Aorta (tissue), 5 donors: ENCODE measurements at regions not wholly inside any gene's neighbourhood (a gene's known extent, or its start where the extent isn't known, plus 50 kb on each side); places are given as distances from the start of the nearest gene placed in this dataset.

Experiments
- ATAC-seq: fragments of 200-7000 bp; cut with Tn5 transposase; one replicate; pipeline ENCODE4 v1.9.1; 2022; ENCODE audit warnings: moderate library complexity; ENCODE audit not compliant: low FRiP score
- DNase-seq, 2 donors: peaks; one replicate each; pipeline ENCODE4 v3.0.0-alpha.2; 2020
- H3K27ac ChIP-seq, 2 donors: one replicate each; pipeline ENCODE4 v1.5.1; 2013; ENCODE audit warnings: low read length in 2 of 2, mild to moderate bottlenecking in 2 of 2, moderate library complexity in 2 of 2, control low read depth in 1 of 2, inconsistent platforms in 1 of 2, low read depth in 1 of 2
- H3K27me3 ChIP-seq, 2 donors: one replicate each; pipeline ENCODE4 v1.6.1; 2013; ENCODE audit warnings: control low read depth in 1 of 2, low read length in 1 of 2, mild to moderate bottlenecking in 1 of 2, moderate library complexity in 1 of 2; ENCODE audit not compliant: insufficient read depth in 2 of 2, control insufficient read depth in 1 of 2
- H3K36me3 ChIP-seq, 2 donors: one replicate each; pipeline ENCODE4 v1.6.1; 2013; ENCODE audit warnings: control low read depth in 1 of 2, low read length in 1 of 2, mild to moderate bottlenecking in 1 of 2; ENCODE audit not compliant: insufficient read depth in 2 of 2, control insufficient read depth in 1 of 2
- H3K4me1 ChIP-seq, 2 donors: one replicate each; pipeline ENCODE4 v1.6.1; 2013; ENCODE audit warnings: low read length in 2 of 2, control low read depth in 1 of 2, mild to moderate bottlenecking in 1 of 2, moderate library complexity in 1 of 2; ENCODE audit not compliant: insufficient read depth in 2 of 2, control insufficient read depth in 1 of 2
- H3K4me3 ChIP-seq, 2 donors: one replicate each; pipeline ENCODE4 v1.5.1; 2013; ENCODE audit warnings: low read length in 2 of 2, control low read depth in 1 of 2, mild to moderate bottlenecking in 1 of 2
- H3K9me3 ChIP-seq: one replicate; pipeline ENCODE4 v1.6.1; 2013; ENCODE audit warnings: mild to moderate bottlenecking, low read length; ENCODE audit not compliant: control insufficient read depth
- WGBS, 2 donors: extraction: QIAGEN DNeasy Blood & Tissue Kit; methylation state at CpG; one replicate each; pipeline ENCODE4 v1.1.7; 2013; 5-methylcytosine and 5-hydroxymethylcytosine counted together
- intact Hi-C, 2 donors: fragments of 100-400 bp; cut with DNase I; formaldehyde crosslinking; loops; one replicate each; pipeline versions ENCODE4 v1.14.2 to v1.15.0; 2022
- donor health status: healthy with polysubstance abuse.
- donor health status: Bipolar disorder and iron deficiency.
- donor health status: DM: no; HTN: no; CAD: no.
- donor health status: DM: no; HTN: no; CAD: no.
- donor health status: DM: yes; HTN: yes; CAD: no.

- H3K27ac ChIP-seq, result no peak overlapping the region
- H3K4me3 ChIP-seq, result no peak overlapping the region
- ATAC-seq, result no peak
- no peaks in the 10 kb centered on the region for H3K4me1 ChIP-seq
- no peaks in the 10 kb centered on the region for H3K27me3 ChIP-seq
- 86 to 97% methylated on average over 9 of the region's 9 CpGs for WGBS, 2 donors
- no peaks in the 10 kb centered on the region for H3K36me3 ChIP-seq
- intact Hi-C loops, result no loop called here
- H3K9me3 ChIP-seq, result no peaks in the 10 kb centered on the region
- no peak for DNase-seq
Measured at GRCh38 chr3:194874783-194875182, 189.1 kb downstream of the FAM43A start.

GRCh38 chr3:194875581-194876402 is 190.1 kb downstream of the FAM43A start:
- intact Hi-C loops, result no loop called here
- Histone ChIP-seq H3K36me3 (no peaks in the 10 kb centered on the region), H3K4me1 (no peaks in the 10 kb centered on the region), H3K9me3 (no peaks in the 10 kb centered on the region), H3K27me3 (no peaks in the 10 kb centered on the region), H3K4me3 (no peak overlapping the region), H3K27ac (no peak overlapping the region)
- WGBS, 2 donors, result 70 to 84% methylated on average over 20 of the region's 20 CpGs
- no peak for ATAC-seq
- DNase-seq, result peak in 1 of 2 donors; percentile 41

GRCh38 chr3:194876403-194877095 is 190.9 kb downstream of the FAM43A start:
- peak in 1 of 2 donors; percentile 64 for DNase-seq
- 29 to 33% methylated on average over 12 of the region's 12 CpGs for WGBS, 2 donors
- Histone ChIP-seq H3K27me3 (no peaks in the 10 kb centered on the region), H3K4me1 (no peaks in the 10 kb centered on the region), H3K36me3 (no peaks in the 10 kb centered on the region), H3K9me3 (no peaks in the 10 kb centered on the region), H3K4me3 (no peak overlapping the region), H3K27ac (no peak overlapping the region)
- peak; percentile 35 for ATAC-seq
- intact Hi-C loops, result no loop called here

- peak; percentile 8 for ATAC-seq
- intact Hi-C loops, result no loop called here
- H3K27ac ChIP-seq, result no peak overlapping the region
- no peaks in the 10 kb centered on the region for H3K36me3 ChIP-seq
- no peak for DNase-seq
- H3K9me3 ChIP-seq, result no peaks in the 10 kb centered on the region
- H3K4me3 ChIP-seq, result no peak overlapping the region
- no peaks in the 10 kb centered on the region for H3K27me3 ChIP-seq
- 60 to 62% methylated on average over 24 of the region's 24 CpGs for WGBS, 2 donors
- no peaks in the 10 kb centered on the region for H3K4me1 ChIP-seq
Measured at GRCh38 chr3:194877291-194878119, 191.8 kb downstream of the FAM43A start.

- H3K27ac ChIP-seq, result no peak overlapping the region
- H3K4me1 ChIP-seq, result no peaks in the 10 kb centered on the region
- no peak overlapping the region for H3K4me3 ChIP-seq
- peak in 1 of 2 donors; percentile 75 for DNase-seq
- H3K36me3 ChIP-seq, result no peaks in the 10 kb centered on the region
- H3K27me3 ChIP-seq, result no peaks in the 10 kb centered on the region
- WGBS, 2 donors, result 65 to 69% methylated on average over 12 of the region's 12 CpGs
- intact Hi-C loops, result no loop called here
- peaks cover 2% of the 10 kb centered on the region for H3K9me3 ChIP-seq
- ATAC-seq, result peak; percentile 22
Measured at GRCh38 chr3:194879126-194879877, 193.6 kb downstream of the FAM43A start.

- peak; percentile 82 to 85 for DNase-seq
- ATAC-seq, result peak; percentile 70
- H3K4me3 ChIP-seq, result no peak overlapping the region
- H3K9me3 ChIP-seq, result peaks cover 6% of the 10 kb centered on the region
- no peaks in the 10 kb centered on the region for H3K4me1 ChIP-seq
- intact Hi-C loops, result no loop called here
- peak overlapping the region in 1 of 2 donors; percentile 1 for H3K27ac ChIP-seq
- H3K27me3 ChIP-seq, result no peaks in the 10 kb centered on the region
- WGBS, 2 donors, result 6 to 12% methylated on average over 12 of the region's 12 CpGs
- H3K36me3 ChIP-seq, result no peaks in the 10 kb centered on the region
Measured at GRCh38 chr3:194879991-194880939, 194.6 kb downstream of the FAM43A start.

- DNase-seq, result no peak
- no peaks in the 10 kb centered on the region for H3K27me3 ChIP-seq
- 69 to 76% methylated on average over 12 of the region's 12 CpGs for WGBS, 2 donors
- H3K4me3 ChIP-seq, result no peak overlapping the region
- intact Hi-C loops, result no loop called here
- no peaks in the 10 kb centered on the region for H3K4me1 ChIP-seq
- H3K9me3 ChIP-seq, result peaks cover 6% of the 10 kb centered on the region
- H3K27ac ChIP-seq, result no peak overlapping the region
- H3K36me3 ChIP-seq, result no peaks in the 10 kb centered on the region
- no peak for ATAC-seq
Measured at GRCh38 chr3:194880940-194881925, 195.6 kb downstream of the FAM43A start.
